GM12873 (cell line): ENCODE measurements at regions not wholly inside any gene's neighbourhood (a gene's known extent, or its start where the extent isn't known, plus 50 kb on each side); places are given as distances from the start of the nearest gene placed in this dataset.

ENCODE experiments used
- CTCF ChIP-seq: IDR thresholded peaks from 2 replicates; pipeline ENCODE4 v1.5.1; 2012; ENCODE audit warnings: low read depth, mild to moderate bottlenecking, moderate library complexity, low read length, control low read depth; ENCODE audit not compliant: insufficient read depth; ENCODE audit errors: missing control alignments

- TF ChIP-seq CTCF = no peak
Observed at GRCh38 chr2:118616432-118616831, 231.0 kb downstream of the EN1 start.

DNA sequence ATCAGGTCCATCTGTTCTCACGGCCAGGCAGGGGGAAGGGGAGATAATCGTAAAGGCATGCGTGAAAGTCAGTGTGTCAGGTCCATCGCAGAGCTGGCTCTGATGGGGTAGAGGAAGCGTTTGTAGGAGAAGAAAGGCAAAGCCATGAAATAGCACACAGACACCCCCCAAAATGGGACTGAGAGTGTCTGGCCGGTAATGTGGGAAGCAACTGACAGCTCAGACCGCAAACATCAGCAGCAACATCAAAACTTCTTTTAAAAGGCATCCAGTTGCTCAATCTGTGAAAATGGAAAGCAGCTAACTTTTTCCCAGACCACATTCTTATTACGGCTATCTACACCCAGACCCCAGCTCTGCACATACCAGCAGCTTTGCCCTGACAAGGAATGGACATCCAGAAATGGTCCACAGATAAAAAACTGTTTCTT lies 232.6 kb downstream of the EN1 start:
- no peak for TF ChIP-seq CTCF

- TF ChIP-seq CTCF = no peak
Observed at GRCh38 chr2:118613737-118614136, 233.7 kb downstream of the EN1 start.

GRCh38 chr2:118611691-118612090 lies 235.8 kb downstream of the EN1 start:
- TF ChIP-seq CTCF = no peak

- TF ChIP-seq CTCF = no peak
Observed at GRCh38 chr2:118609138-118609537, 238.3 kb downstream of the EN1 start.

DNA sequence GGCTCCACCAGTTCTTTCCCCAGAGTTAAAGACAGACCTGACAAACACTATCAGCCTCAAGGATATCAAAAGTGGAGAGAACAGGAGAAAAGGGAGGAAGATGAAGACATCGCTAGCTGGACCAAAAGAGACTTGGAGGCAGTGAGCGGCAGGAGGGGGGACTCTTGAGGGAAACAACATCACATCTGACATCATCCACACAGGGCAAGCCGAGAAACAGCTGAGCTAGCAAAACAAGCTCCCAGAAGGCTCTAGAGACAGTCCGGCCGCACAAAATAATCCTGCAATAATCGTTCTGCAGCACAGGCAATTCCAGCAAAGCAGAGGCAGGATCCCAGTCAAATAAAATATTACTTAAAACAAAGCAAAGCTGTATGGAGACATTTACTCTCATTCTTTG lies 239.8 kb downstream of the EN1 start:
- TF ChIP-seq CTCF = no peak

DNA sequence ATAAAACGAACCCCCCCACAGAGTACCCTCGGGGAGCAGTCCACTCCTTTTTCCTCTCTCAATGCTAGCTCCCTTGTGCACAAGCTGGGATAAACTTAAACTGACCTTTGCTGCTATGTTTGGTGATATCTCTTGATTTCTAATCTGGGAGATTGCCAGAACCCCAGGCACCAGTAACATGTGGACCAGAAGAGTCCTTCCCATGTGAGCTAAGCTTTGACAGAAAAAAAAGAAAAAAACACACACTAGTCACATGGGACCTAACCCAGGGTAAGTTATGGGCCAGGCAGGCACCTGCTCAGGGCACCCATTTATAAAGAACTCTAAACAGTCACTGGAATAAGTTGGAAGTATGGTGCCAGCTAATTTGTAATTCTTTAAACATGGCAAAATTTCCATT lies 242.6 kb downstream of the EN1 start:
- TF ChIP-seq CTCF = no peak
